COLO829 (cell line): ENCODE measurements at regions not wholly inside any gene's neighbourhood (a gene's known extent, or its start where the extent isn't known, plus 50 kb on each side); places are given as distances from the start of the nearest gene placed in this dataset.
A peak's percentile ranks its signal among the peaks of the same experiment; 100 is the strongest.

Source experiments
- DNase-seq: peaks from one replicate; pipeline ENCODE4 v3.0.0; 2012; ENCODE audit warnings: low spot score

DNA sequence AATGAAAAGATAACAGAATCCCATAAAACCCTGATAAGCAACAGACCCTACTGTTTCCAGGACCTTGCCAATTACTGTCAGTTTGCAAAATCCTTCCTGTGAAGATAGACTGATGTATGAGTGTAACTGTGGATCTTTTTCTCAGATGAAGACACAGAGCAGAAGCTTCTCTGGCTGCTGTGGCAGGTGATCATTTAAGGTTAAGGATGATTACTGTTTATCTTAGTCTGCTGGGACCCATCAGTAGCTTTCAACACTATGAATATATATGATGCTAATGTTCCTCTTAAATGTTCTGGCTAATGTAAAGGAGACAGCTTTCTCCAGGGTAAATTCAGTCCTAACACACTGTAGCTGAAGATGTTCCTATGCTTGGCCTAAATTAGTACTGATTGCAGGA, 56.0 kb upstream of the CTTNBP2 start:
- DNase-seq, result no peak

DNA sequence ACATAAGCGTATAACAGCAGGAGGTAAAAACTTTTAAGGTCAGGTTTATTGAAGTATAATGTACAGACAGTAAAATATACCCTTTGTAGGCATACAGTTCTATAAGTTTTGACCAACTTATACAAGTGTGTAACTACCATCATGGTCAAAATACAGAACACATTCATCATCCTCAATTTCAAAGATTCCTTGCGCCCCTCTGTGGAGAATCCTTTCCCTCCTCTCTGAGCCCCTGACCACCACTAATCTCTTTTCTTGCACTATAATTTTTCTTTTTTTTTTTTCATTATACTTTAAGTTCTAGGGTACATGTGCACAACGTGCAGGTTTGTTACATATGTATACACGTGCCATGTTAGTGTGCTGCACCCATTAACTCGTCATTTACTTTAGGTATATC, 58.1 kb upstream of the CTTNBP2 start:
- no peak for DNase-seq

DNA sequence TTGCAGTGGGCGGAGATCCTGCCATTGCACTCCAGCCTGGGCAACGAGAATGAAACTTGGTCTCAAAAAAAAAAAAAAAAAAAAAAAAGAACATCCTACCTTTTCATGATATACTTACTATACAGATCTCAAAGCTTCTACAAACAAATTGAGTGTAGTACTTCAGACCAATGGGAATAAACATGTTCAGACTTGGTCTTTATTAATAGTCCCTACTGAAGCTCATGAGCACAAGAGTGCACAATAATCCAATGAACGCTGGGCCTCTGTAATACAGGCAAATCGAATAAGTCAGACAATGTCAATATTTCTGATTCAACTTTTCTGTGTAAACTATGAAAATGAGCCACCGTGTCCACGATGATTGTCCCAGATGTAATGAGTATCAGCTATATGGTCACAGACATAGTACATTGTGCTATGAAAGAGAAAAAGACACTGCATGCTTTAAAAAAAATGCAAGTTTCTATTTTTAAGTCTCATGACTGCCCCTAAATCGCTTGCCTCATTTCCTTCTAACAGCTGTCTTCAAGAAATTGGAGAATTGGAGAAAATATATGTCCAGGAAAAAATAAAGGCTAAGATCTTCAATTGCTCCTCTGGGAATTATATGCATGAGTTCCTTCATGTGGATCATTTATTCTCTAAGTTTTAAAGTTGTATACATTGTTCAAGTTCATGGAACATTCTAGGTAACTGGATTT, 64.0 kb upstream of the CTTNBP2 start:
- DNase-seq, result no peak

DNA sequence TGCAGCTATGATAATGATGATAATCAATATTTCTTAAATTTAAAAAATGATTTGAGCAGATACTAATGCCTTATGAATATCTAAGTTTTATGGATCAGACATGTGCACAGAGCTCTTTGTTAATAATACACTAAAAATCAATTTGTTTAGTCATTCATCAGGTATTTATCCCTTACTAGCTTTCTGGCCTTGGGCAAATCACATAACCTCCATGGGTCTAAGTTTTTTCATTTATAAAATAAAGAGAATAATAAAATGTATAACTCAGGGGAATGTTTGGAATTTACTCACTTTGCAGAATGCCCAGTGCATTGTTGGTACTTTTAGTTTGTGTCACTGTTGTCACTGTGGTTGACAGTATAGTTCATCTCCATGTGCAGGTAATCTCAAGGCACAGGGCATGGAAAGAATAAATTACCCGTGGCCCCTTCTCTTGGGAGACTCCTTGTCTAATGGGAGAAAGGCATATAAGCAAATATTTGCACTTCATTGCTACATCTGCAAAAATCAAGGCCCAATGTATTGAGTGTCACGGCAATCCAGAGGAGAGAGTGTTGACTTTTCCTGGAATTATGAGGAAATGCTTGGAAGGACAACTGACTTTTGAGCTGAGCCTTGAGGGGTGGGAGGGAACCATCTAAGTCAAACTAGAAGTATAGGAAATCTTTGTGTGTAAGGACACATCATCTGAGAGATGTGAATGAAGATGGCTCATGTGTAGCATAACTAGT, 64.7 kb upstream of the CTTNBP2 start:
- no peak for DNase-seq

DNA sequence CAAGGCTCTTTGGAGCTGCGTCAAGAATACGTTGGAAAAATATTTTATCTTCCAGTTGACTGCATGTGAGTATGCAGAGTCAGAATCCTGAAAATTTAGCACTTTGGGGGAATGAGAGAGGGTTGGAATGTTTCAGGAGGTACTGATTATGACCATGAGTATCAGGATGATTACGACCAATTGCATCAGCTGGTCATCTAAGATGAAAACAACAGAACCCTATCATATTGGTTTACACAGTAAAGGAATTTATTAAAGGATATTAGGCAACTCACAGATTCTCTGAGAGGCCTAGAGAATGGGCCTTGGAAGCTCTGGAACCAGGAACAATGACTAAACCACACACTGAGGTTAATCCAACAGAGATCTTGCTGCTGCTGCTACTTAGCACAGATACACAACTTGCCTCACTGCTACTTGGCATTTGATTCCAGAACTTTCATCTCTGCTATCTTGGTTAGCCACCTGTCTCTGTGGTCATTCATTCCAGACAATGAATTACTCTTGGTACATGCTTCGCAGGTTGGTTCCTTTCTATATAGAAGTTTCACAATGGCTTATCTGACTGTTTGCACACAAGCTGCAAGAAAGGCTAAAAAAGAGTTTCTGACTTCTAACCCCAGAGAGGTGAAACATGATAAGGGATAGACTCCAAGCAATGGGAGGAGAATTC, 68.0 kb upstream of the CTTNBP2 start:
- DNase-seq, result no peak

DNA sequence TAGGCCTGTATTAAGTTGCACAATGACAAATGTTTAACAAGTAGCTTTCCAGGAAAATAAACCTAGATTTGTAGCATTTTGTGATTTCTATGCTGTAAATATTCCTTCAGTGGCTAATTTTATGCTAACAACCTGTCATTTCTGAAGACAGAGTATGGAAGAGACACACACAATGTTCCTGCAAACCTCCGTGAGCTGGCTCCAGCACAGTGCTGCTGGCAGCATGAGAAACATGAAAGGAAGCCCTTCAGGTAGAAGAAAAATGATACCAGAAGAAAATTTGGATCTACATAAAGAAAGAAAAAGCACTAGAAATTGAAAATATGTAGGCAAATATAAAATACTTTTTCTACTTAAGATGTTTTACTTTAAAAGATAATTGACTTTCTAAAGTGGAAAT, 69.5 kb upstream of the CTTNBP2 start:
- DNase-seq, result no peak

DNA sequence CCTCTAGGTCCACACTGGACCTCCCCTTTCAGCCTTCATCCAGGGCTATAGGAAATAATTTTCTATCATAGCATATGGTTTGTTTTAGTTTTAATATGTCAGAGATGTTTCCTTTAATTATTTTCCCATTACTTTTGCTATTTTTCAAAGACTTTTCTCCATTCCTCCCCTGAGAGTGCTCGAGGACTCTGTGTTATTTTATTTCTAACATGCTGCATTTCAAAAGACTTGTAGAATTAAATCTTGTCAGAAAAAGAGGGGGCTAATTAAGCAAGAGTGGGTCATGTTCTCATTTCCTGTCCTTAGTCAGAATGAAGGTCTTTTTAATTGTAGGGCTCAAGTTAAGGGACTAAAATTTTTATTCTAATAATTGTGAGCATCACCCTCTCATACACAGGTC, 71.6 kb upstream of the CTTNBP2 start:
- no peak for DNase-seq

DNA sequence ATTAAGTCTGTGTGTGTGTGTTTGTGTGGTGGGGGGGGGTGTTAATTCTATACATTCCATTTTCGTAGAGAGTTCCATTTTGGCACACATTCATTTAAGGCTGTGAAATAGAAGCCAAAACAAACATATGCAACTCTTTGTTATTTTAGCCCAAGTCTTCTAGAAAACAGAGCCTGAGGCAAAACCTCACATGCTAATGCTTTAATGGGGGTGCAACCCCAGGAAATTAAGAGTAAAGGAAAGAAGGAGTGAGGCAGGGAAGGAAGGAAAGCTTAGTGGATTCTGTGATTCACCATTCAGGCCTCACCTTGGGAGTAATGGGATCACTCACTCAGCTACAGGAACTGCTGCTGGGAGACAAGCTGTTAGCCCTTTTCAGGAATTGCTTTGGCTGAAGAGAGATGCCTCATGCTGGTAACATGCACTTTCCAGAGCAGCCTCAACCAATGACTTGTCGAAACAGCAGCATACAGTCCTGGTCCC, 73.0 kb upstream of the CTTNBP2 start:
- no peak for DNase-seq

DNA sequence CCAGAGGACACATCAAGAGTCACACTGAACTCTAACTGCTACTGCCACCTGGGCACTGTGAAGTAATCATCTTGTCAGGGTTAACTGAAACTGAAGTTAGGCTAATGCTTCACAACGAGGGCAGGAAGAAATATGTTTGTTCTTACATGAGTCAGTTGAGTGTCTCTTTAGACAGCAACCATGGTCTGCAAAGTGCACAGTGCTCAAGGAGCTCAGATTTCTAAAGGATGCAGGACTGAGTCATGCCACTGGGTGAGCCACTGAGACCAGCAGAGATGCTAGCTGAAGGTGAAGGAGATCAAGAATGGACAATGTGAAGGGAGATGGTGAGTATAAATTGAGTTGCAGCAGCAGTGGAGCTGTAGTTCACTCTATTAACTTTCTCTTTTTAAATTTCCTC, 76.0 kb upstream of the CTTNBP2 start:
- no peak for DNase-seq

DNA sequence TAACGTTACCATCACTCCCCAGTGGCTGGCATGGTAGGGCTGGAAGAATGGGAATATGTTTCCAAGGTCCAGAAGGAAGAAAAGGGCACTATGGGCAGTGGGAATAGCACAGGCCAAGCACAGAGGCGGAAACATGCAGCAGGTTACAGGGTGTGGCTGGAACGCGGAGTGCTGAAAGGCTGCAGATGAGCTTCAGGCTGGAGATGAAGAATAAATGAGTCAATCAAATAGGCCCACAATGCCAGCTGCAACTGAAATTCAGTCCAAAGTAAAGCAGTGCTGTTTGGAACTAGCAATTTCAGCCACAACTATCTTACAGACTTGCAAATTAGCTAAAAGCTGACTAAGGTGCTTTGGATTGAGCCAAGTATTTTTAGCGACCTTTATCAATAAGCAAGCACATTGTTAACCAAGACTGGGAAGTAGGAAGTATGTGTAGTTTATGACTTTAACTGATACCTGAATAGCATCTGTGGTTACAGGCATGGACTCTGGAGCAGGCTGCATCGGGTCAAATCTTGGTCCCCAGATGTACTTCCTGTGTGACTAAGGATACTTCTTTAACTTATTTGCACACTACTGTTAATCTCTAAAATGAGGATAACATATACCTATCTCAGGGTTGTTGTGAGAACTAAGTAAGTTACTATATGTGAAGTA, 77.5 kb upstream of the CTTNBP2 start:
- DNase-seq, result no peak

DNA sequence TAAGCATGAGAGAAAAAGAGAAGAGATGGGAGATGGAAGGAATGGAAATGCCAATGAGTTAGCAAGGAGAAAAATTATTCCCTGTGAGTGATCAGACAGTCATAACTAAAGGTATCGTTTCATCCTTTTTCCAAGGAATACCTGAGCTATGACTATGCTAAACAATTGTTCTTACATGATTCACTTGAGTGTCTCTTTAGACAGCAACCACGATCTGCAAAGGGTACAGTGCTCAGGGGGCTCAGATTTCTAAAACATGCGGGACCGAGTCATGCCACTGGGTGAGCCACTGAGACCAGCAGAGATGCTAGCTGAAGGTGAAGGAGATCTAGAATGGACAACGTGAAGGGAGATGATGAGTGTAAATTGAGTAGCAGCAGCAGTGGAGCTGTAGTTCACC, 78.0 kb upstream of the CTTNBP2 start:
- no peak for DNase-seq

DNA sequence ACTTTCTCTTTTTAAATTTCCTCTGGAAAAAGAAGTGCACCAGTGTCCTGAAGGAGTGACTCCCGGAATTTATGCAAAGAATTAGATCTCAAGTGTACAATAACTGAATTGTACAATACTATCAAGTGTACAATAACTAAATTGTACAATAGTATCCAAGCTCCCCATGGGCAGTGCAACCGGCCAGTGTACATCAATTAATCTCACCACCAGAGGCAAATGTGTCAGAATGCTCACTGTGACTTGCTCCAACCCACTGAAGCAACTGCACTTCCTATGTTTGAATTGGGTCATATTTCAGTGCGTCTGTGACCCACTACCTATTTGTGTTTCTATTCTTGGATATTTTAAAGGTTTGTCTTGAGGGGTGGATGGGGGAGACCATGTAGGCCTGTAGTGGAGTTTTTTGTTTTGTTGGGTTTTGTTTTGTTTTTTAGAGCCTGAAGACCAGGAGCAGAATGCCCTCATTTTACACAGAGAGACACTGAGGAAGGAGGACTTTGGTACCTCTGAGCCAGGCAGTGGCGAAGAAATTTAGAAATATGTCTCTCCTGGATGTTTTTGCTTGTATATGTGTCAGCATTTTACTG, 78.5 kb upstream of the CTTNBP2 start:
- DNase-seq, result no peak

DNA sequence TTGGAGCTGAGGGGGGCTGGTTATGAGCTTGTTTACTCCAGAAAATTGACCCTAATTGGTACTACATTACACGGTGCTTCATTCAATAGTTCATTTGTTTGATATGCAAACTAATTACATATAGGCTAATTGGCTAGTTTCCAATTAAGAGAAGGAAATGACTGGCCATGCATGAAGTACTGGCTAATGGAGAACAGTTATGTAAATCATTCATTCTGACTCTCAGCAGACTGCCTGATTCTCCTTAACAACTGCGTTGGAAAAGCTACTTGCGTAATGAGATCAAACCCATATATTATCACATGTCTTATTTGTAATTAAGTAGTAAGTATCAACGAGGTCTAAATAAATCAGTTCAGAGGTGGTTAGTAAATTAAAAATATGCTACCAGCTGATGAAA, 81.8 kb upstream of the CTTNBP2 start:
- no peak for DNase-seq

DNA sequence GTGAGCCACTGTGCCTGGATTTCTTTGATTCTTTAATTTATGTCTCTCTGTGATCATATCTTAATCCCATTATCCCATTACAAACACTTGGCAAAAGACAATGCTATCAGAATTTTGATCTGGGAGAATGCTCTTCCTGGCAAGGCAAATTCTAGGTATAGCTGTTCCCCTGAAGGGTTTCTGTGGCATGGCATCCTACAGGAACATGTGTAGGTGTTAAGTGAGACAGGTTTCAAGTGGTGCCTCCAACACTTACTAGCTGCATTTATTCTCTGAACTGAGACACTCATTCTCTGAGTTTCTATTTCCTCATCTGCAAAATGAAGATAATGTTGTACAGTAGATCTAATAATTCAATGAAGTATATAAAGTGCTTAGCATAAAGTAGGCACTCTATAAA, 87.1 kb upstream of the CTTNBP2 start:
- no peak for DNase-seq

DNA sequence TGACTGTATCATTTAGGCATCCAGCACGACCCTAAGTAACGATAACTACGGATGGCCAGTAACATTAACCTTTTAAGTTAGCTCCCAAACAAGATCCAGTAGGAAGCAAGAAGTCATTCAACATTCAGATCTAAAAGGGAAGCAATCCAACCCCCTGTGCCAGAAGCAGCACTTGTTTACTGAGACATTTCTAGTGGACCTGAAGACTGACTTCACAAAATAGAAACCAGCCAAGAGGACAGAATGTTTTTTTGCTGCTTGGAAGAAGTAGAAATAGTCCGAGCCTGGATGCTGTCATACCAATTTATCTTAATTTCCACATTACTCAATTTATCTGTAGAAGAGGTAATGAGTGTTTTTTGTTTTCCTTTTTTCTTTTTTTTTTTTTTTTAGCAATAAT, 88.0 kb upstream of the CTTNBP2 start:
- DNase-seq, result no peak

DNA sequence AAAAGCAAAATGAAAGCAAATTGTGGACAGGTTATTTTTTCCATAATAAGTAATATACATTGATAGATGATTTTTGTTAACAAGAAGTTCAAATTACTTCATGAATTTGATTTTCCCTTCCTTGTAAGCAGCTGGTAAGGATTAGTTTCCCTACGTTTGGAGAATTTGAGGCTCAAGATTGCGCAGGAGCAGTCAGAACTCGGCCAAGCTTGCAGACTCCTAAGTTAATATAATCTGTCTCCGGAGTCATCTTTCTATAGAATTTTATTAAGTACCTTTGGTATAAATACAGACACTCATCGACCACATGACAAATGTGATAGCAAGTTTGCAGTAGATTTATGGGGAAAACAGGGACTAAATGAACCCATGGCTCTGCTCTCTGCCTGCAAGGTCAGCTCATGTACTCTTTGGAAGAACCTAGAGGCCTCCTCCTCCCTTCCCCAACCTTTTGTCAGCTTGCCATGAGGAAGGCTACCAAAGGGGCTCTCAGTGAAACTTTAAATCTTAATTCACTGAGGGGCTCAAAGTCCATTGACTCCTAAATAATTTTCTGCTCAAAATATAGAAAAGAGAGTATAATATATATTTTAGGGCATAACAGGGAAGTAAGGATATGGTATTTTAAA, 89.2 kb upstream of the CTTNBP2 start:
- no peak for DNase-seq

DNA sequence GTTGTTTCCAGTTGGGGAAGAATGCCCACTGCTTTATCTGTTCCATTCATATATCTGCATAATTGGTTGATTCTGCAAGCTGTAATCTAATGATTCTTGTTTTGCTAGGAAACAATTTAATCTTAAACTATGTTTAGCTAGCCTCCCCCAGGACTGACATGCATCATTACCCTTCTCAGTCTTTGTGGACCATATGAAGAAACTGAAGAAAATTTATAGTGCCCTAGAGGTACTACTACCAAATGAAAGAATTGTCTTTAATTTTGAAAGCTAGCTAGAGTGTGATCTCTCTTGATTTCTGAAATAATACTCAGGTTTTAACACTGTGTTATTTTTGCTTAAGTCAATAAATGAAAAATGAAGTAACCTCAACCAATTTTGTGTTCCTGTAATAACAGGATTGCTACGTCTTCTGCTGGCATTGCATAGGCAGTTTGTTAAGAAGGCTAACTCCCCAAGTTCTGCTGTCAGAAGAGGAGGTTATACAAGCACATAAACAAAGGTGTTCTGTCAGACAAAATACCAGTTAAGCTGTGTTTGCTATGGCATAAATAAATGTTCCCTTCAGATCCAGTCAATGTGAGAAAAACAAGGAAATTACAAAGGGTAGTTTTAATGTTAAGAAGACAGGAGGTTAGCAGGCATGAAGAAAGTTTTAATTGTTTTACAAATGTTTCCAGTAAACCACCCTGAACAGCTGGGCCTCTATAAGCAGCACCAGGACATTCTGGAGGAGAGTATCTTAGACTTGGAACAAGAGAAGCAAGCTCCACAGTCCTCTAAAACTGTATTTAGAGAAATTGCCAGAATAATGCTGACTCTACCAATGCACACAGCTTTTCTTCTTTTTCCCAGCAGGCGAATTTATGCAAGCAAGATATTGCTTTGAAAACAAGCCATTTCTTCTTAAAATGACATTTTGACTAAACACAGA, 90.3 kb upstream of the CTTNBP2 start:
- DNase-seq, result no peak

DNA sequence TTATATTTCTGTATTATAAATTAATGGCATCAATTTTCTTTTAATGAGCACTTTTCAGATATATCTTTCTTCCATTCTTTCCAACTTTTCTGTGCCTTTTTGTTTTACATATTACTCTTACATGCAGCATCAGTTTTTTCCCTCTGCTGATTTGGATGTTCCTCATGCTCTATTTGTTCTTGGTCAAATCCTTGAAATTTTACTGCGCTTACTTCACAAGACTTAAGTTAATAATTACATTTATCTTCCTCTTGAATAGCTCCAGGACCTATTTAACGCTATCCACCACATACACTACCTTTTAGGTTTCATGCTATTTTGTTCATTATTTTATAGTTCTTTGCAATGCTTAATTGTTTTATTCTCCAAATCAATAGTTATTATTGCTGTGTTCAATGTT, 97.6 kb upstream of the CTTNBP2 start:
- DNase-seq, result no peak

DNA sequence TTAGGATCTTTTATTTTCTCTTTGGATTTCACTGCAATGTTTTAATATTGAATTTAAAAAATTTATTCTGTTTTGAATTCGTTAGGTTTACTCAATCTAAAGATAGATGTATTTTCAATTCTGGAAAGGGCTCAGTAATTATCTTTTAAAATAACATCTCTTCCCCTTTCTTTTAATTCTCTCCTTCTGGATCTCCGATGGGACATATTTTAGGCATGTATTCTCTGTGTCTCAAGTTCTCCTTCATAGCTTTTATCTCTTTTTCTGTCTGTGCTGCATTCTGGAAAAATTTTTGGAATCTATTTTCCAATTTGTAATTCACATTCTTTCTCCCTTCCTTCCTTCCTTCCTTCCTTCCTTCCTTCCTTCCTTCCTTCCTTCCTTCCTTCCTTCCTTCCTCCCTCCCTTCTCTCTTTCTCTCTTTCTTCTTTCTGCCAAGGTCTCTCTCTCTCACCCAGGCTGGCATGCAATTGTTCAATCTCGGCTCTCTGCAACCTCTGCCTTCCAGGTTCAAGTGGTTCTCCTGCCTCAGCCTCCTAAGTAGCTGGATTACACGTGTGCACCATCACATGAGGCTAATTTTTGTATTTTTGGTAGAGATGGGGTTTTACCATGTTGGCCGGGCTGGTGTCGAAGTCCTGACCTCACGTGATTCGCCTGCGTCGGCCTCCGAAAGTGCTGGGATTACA, 98.5 kb upstream of the CTTNBP2 start:
- no peak for DNase-seq

DNA sequence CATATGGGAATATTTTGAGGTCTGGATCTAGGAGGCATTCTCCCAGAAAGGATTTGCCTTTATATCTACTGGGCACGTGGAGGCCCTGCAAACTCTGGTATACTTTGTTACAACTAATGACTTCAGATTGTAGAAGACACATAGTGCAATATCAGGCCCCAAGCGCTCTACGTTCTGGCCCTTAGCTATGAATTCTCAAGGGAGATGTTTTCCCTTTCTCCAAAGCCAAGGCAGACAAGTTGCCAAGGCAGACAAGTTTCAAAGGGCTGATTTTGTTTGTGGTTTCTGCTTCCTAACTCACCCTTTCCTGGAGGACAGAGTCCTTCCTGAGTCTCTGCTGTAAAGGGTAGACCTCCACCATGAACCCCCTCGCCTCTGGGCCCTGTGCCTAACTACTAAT, 99.4 kb upstream of the CTTNBP2 start:
- DNase-seq, result peak; percentile 34
